Lower leg skin (tissue), 4 donors: ENCODE measurements at regions not wholly inside any gene's neighbourhood (a gene's known extent, or its start where the extent isn't known, plus 50 kb on each side); places are given as distances from the start of the nearest gene placed in this dataset.

Experiments
- DNase-seq, 2 donors: peaks; one replicate each; pipeline ENCODE4 v3.0.0-alpha.2; 2019; ENCODE audit warnings: low spot score in 2 of 2
- H3K4me3 ChIP-seq: fragments of 200-600 bp; sonication (generic); 2 replicates; pipeline ENCODE4 v1.5.1; 2017; ENCODE audit warnings: mild to moderate bottlenecking, low read depth; ENCODE audit not compliant: poor library complexity, severe bottlenecking
- CTCF ChIP-seq, 3 donors: fragments of 450-650 bp; IDR thresholded peaks; one replicate each; pipeline ENCODE4 v1.5.1; 2016; ENCODE audit warnings: antibody characterized with exemption in 3 of 3, mild to moderate bottlenecking in 3 of 3, moderate library complexity in 2 of 3
- POLR2A ChIP-seq, 2 donors: fragments of 450-650 bp; IDR thresholded peaks; one replicate each; pipeline ENCODE4 v1.6.1; 2016 to 2017; ENCODE audit warnings: antibody characterized with exemption in 2 of 2, mild to moderate bottlenecking in 1 of 2, moderate library complexity in 1 of 2
- WGBS, 2 donors: methylation state at CpG; one replicate each; pipeline ENCODE4 v1.1.5; 2018; 5-methylcytosine and 5-hydroxymethylcytosine counted together
- intact Hi-C: fragments of 100-400 bp; cut with DNase I; formaldehyde crosslinking; loops from one replicate; pipeline ENCODE4 v1.15.0; 2023; ENCODE audit warnings: low total_unique reads

DNA sequence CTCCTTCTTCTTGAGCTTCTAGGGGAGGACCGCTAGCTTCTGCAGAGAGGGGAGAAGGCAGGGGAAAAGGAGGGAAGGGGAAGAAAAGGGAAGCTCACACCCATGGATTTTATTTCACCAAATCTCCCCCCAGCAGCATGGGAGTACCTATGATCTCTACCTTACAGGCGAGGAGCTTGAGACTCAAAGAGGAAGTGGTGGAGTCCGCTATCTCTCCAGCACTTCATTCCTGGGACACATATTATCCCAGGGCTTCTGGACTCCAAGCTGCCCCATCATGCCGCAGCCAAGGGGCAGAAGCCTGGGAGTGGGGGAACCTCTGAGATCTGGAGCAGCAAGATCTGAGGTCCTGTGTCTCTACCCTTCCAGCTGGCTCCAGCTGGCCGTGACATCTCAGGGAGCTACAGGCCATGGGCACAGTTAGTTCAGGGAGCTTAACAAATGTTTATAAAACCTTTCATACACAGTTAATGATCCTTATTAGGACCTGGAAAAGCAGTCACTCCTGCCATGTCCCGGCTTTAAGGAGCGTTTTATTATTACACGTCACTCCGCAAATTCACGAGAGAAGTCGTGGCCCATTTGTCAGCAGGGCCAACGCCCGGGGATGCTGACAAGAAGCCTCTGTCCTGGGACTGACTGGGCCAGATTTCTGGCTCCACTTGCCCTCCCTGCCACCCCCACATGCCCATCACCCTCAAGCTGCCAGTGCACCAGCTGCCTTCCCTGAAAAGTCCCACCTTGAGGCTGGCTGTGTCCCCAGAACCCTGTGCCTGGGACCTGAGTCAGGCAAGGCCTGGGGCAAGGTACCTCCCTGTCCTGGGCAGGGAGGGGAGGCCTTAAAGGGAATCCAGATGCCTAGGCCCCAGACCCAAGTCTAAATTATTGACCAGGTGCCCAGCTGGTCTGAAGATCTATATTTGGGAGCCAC, 132.1 kb upstream of the ZMIZ1 start:
- 84 to 86% methylated on average over 13 of the region's 13 CpGs for WGBS, 2 donors
- no peak overlapping the region for H3K4me3 ChIP-seq
- intact Hi-C loops, result no loop called here
- TF ChIP-seq CTCF (IDR thresholded peaks at IDR 0.05) (no peak), POLR2A (IDR thresholded peaks at IDR 0.05) (no peak)
- DNase-seq, result no peak

- intact Hi-C loops, result no loop called here
- H3K4me3 ChIP-seq, result no peak overlapping the region
- DNase-seq, result no peak
- TF ChIP-seq CTCF (IDR thresholded peaks at IDR 0.05), result no peak
- 62 to 63% methylated on average over 5 of the region's 5 CpGs for WGBS, 2 donors
These were observed 131.4 kb upstream of the ZMIZ1 start for GRCh38 chr10:78937393-78937792.

DNA sequence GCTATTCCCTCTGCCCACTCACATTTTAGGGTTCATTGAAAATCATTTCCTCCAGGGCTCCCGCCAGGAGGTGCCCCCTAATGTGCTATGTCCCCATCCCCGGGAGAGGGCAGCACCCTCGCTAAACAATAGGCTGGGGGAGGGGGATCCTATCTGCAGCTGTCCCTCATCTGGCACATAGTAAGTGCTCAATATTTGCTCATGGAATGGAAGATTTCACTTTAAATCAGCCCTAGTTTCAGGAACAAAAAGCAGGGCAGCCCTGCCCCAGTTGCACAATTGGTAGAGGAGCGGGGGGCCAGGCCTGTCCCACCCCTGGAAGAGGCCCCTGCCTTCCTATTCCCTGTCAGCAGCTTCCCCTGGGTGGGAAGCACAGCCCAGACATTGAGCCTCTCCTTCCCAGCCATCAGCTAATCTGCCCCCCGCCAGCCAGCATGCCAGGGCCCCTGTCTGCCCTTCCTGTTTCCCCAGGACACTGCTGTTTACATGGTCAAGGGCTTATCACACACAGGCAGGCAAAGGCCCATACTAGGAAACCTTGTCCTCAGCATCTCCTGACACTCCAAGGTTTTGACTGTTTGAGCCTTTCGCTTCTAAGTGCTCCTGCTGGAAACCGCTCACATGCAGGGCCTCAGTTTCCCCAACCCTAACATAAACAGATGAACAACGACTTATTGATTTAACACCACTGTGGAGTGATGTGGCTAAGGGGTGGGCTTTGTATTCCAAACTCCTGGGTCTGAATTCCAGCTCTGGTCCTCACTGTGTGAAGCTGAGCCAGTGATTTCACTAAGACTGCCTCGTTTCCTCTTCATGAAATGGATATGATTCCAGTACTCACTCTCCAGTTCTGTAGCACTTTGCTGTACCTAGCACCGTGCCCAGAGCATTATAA, 130.7 kb upstream of the ZMIZ1 start:
- no peak for DNase-seq
- TF ChIP-seq POLR2A (IDR thresholded peaks at IDR 0.05), result no peak
- TF ChIP-seq CTCF (IDR thresholded peaks at IDR 0.05), result no peak
- H3K4me3 ChIP-seq, result no peak overlapping the region
- 71 to 81% methylated on average over 10 of the region's 10 CpGs for WGBS, 2 donors
- intact Hi-C loops, result no loop called here

- intact Hi-C loops, result no loop called here
- DNase-seq, result no peak
- WGBS, 2 donors, result 90% methylated on average over 11 of the region's 11 CpGs
- no peak overlapping the region for H3K4me3 ChIP-seq
- TF ChIP-seq POLR2A (IDR thresholded peaks at IDR 0.05), result no peak
- no peak for TF ChIP-seq CTCF (IDR thresholded peaks at IDR 0.05)
These were observed 129.8 kb upstream of the ZMIZ1 start for GRCh38 chr10:78938695-78939672.

GRCh38 chr10:78942091-78942501, 126.7 kb upstream of the ZMIZ1 start:
- 54 to 66% methylated on average over 4 of the region's 4 CpGs for WGBS, 2 donors
- TF ChIP-seq POLR2A (IDR thresholded peaks at IDR 0.05), result no peak
- TF ChIP-seq CTCF (IDR thresholded peaks at IDR 0.05), result no peak
- intact Hi-C loops, result no loop called here
- no peak for DNase-seq
- no peak overlapping the region for H3K4me3 ChIP-seq
